ENCODE measurements at regions not wholly inside any gene's neighbourhood (a gene's known extent, or its start where the extent isn't known, plus 50 kb on each side); places are given as distances from the start of the nearest gene placed in this dataset.

DNA sequence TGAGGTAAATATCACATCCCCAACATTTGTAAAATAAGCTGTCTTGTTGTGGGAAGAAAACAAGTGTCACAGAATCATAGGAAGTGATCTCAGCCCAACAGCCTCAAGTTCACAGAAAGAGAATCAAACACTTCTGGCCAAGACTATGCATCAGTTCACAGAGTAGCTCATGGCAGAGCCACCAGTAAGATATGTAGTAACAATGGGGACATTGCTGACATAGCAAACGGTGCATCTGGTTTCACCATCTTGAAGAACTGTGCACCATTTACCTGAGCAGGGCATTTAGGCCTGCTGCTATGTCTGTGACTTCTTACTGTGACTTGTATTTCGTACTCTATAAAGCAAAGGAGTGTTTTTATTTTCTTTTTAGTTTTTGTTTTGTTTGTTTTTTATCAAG is 585.3 kb upstream of the FAT3 start:
- peaks cover 6% of the 10 kb centered on the region for H3K36me3 Mint-ChIP-seq
- WGBS (ENCODE audit: insufficient coverage), result 65% methylated on average over 2 of the region's 2 CpGs
- Histone ChIP-seq H3K36me3 (ENCODE audit: control insufficient read depth, insufficient read depth, low read length) (no peaks in the 10 kb centered on the region), H3K9me3 (ENCODE audit: control insufficient read depth, insufficient read depth, low read length) (peaks cover 3% of the 10 kb centered on the region), H3K4me3 (ENCODE audit: low read length) (no peak overlapping the region), H3K27ac (ENCODE audit: low read length) (no peak overlapping the region), H3K4me1 (ENCODE audit: control insufficient read depth, insufficient read depth, low read length) (no peaks in the 10 kb centered on the region), H3K27me3 (ENCODE audit: control insufficient read depth, insufficient read depth, low read length) (no peaks in the 10 kb centered on the region)
- H3K9me3 Mint-ChIP-seq, result peaks cover 15 to 16% of the 10 kb centered on the region in 2 donors
- H3K4me3 Mint-ChIP-seq, result no peak overlapping the region
- no peak for ATAC-seq
- H3K27ac Mint-ChIP-seq, result no peak overlapping the region
- no peaks in the 10 kb centered on the region for H3K27me3 Mint-ChIP-seq (ENCODE audit: low read depth in 2 of 2)
- no peaks in the 10 kb centered on the region for H3K4me1 Mint-ChIP-seq
- intact Hi-C loops (cut with micrococcal nuclease), result no loop called here
- DNase-seq, result no peak
- TF ChIP-seq, protein P1, sequence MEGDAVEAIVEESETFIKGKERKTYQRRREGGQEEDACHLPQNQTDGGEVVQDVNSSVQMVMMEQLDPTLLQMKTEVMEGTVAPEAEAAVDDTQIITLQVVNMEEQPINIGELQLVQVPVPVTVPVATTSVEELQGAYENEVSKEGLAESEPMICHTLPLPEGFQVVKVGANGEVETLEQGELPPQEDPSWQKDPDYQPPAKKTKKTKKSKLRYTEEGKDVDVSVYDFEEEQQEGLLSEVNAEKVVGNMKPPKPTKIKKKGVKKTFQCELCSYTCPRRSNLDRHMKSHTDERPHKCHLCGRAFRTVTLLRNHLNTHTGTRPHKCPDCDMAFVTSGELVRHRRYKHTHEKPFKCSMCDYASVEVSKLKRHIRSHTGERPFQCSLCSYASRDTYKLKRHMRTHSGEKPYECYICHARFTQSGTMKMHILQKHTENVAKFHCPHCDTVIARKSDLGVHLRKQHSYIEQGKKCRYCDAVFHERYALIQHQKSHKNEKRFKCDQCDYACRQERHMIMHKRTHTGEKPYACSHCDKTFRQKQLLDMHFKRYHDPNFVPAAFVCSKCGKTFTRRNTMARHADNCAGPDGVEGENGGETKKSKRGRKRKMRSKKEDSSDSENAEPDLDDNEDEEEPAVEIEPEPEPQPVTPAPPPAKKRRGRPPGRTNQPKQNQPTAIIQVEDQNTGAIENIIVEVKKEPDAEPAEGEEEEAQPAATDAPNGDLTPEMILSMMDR (IDR thresholded peaks at IDR 0.05), result no peak

DNA sequence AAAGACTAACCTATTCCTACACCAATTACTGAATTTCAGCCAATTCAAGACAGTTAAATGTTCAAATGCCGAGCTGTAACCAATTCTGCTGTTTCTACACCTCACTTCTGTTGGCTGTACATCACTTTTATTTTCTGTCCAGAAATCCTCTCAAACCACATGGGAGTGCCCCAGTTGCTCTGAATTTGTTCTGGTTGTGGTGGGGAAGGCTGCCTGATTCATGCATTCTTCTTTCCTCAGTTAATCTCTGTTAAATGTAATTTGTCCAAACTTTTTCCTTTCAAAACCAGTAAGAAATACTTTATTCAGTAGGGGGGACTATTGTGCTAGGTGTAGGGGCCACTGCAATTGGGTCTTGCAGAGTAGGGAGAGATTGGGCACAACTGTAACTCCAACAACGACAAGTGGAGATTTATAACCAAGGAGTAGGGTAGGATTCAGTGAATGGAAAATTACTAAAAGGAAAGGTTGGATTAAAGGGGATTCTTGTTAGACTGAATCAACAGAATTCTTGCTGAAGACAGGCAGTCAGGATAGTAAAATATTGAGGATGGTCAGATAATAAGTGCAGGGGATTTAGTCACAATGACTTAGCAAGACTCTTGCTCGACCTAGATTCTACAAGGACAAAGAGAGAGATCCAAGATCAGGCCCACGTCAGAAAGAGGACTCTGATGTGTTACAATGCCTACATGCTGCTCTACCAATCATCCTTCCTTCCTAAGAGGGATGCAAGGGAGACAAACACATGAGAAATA is 593.5 kb upstream of the FAT3 start:
- no peak overlapping the region for H3K27ac ChIP-seq (ENCODE audit: low read length)
- H3K4me1 ChIP-seq (ENCODE audit: control insufficient read depth, insufficient read depth, low read length), result no peaks in the 10 kb centered on the region
- Mint-ChIP-seq H3K4me3 (no peak overlapping the region), H3K36me3 (no peaks in the 10 kb centered on the region), H3K4me1 (no peaks in the 10 kb centered on the region), H3K9me3 (peaks cover 3 to 4% of the 10 kb centered on the region in 2 donors), H3K27me3 (ENCODE audit: low read depth in 2 of 2) (no peaks in the 10 kb centered on the region), H3K27ac (no peak overlapping the region)
- H3K9me3 ChIP-seq (ENCODE audit: control insufficient read depth, insufficient read depth, low read length), result peaks cover 4% of the 10 kb centered on the region
- H3K36me3 ChIP-seq (ENCODE audit: control insufficient read depth, insufficient read depth, low read length), result no peaks in the 10 kb centered on the region
- 82% methylated on average over 4 of the region's 4 CpGs for WGBS (ENCODE audit: insufficient coverage)
- DNase-seq (no peak), ATAC-seq (no peak)
- TF ChIP-seq, protein P1 (IDR thresholded peaks at IDR 0.05), result no peak
- H3K4me3 ChIP-seq (ENCODE audit: low read length), result no peak overlapping the region
- no peaks in the 10 kb centered on the region for H3K27me3 ChIP-seq (ENCODE audit: control insufficient read depth, insufficient read depth, low read length)
- intact Hi-C loops (cut with micrococcal nuclease), result no loop called here

DNA sequence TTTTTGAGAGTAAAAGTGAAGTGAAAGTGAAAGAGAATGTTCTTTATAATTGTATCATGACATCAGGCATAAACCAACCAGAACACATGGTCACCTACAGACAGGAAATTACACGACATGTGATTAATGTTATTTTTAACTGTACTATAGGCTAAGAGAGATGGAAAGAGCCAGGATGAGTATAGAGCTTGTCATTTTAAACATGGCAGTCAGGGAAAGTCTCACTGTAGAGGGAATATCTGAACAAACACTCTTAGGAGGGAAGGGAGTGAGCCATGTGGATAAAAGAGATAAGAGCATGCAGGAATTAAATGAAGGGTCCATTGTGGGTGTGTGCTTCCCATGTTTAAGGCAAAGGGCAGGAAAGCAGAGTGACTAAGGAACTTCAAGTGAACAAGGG is 599.1 kb upstream of the FAT3 start:
- Histone ChIP-seq H3K36me3 (ENCODE audit: control insufficient read depth, insufficient read depth, low read length) (no peaks in the 10 kb centered on the region), H3K4me1 (ENCODE audit: control insufficient read depth, insufficient read depth, low read length) (no peaks in the 10 kb centered on the region), H3K27ac (ENCODE audit: low read length) (no peak overlapping the region), H3K27me3 (ENCODE audit: control insufficient read depth, insufficient read depth, low read length) (no peaks in the 10 kb centered on the region), H3K9me3 (ENCODE audit: control insufficient read depth, insufficient read depth, low read length) (peaks cover 3% of the 10 kb centered on the region), H3K4me3 (ENCODE audit: low read length) (no peak overlapping the region)
- H3K27me3 Mint-ChIP-seq (ENCODE audit: low read depth in 2 of 2), result no peaks in the 10 kb centered on the region
- WGBS (ENCODE audit: insufficient coverage), result 40% methylated on average over 1 of the region's 1 CpG
- H3K9me3 Mint-ChIP-seq, result peaks cover 7 to 19% of the 10 kb centered on the region in 2 donors
- TF ChIP-seq, protein P1 (IDR thresholded peaks at IDR 0.05), result no peak
- no peaks in the 10 kb centered on the region for H3K4me1 Mint-ChIP-seq
- ATAC-seq, result no peak
- no peak overlapping the region for H3K27ac Mint-ChIP-seq
- H3K4me3 Mint-ChIP-seq, result no peak overlapping the region
- no peak for DNase-seq
- peaks cover 10% of the 10 kb centered on the region for H3K36me3 Mint-ChIP-seq
- intact Hi-C loops (cut with micrococcal nuclease), result no loop called here

DNA sequence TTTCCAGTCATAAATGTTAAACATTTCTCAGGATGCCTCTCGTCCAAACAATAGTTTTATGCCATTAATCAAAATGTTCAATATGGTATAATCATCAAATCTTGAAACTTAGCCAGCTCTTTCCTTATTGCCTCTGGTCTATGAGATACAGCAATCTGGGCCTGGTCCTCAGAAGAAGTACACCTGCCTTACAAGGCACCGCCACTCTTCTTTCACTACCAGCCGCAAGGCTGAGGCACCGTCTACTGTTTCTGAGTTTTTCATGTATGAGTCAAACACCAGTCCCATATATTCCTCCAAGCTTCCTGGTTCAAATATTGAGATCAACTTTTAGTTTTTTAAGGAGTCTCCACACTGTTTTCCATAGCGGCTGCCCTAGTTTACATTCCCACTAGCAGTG is 600.6 kb upstream of the FAT3 start:
- DNase-seq (no peak), ATAC-seq (no peak)
- WGBS (ENCODE audit: insufficient coverage), result 88% methylated on average over 5 of the region's 5 CpGs
- no peak overlapping the region for H3K4me3 ChIP-seq (ENCODE audit: low read length)
- peaks cover 10 to 22% of the 10 kb centered on the region in 2 donors for H3K9me3 Mint-ChIP-seq
- intact Hi-C loops (cut with micrococcal nuclease), result no loop called here
- H3K27ac Mint-ChIP-seq, result no peak overlapping the region
- H3K4me1 ChIP-seq (ENCODE audit: control insufficient read depth, insufficient read depth, low read length), result no peaks in the 10 kb centered on the region
- H3K36me3 ChIP-seq (ENCODE audit: control insufficient read depth, insufficient read depth, low read length), result no peaks in the 10 kb centered on the region
- no peaks in the 10 kb centered on the region for H3K4me1 Mint-ChIP-seq
- H3K27ac ChIP-seq (ENCODE audit: low read length), result no peak overlapping the region
- H3K27me3 ChIP-seq (ENCODE audit: control insufficient read depth, insufficient read depth, low read length), result no peaks in the 10 kb centered on the region
- TF ChIP-seq, protein P1 (IDR thresholded peaks at IDR 0.05), result no peak
- H3K9me3 ChIP-seq (ENCODE audit: control insufficient read depth, insufficient read depth, low read length), result peaks cover 3% of the 10 kb centered on the region
- no peaks in the 10 kb centered on the region for H3K27me3 Mint-ChIP-seq (ENCODE audit: low read depth in 2 of 2)
- H3K36me3 Mint-ChIP-seq, result peaks cover 10% of the 10 kb centered on the region
- H3K4me3 Mint-ChIP-seq, result no peak overlapping the region

Measured in natural killer cell (primary cell).